GM12878 (cell line): ENCODE measurements at regions not wholly inside any gene's neighbourhood (a gene's known extent, or its start where the extent isn't known, plus 50 kb on each side); places are given as distances from the start of the nearest gene placed in this dataset.

Source experiments
- ATAC-seq: fragments of 200-7000 bp; cut with Tn5 transposase; 3 replicates; pipeline ENCODE4 v1.9.1; 2020; ENCODE audit warnings: mild to moderate bottlenecking, moderate library complexity
- BruUV-seq: library from RNA; stranded (reverse); fragments of 400-500 nt; replicated peaks from 2 replicates; lab custom pipeline; 2021; lab: Mats Ljungman, UMichigan
- CTCF ChIA-PET: fragments of 300-600 bp; sonication (Branson Sonifier 250); formaldehyde crosslinking; extraction: SDS; loops from one replicate; lab custom pipeline; 2021; ENCODE audit warnings: inconsistent platforms; lab: Yijun Ruan, JAX
- POLR2A ChIA-PET: fragments of 350-600 bp; formaldehyde crosslinking; extraction: SDS; loops from one replicate; lab custom pipeline; 2021; ENCODE audit warnings: inconsistent platforms; lab: Charles Lee
- RAD21 ChIA-PET: fragments of 300-600 bp; sonication (Branson Sonifier 250); formaldehyde crosslinking; loops from one replicate; lab custom pipeline; 2023; ENCODE audit warnings: antibody characterized with exemption; ENCODE audit not compliant: unreplicated experiment; lab: Charles Lee
- SMC1A ChIA-PET: fragments of 300-600 bp; sonication (Branson Sonifier 250); formaldehyde crosslinking; loops from one replicate; lab custom pipeline; 2023; ENCODE audit not compliant: unreplicated experiment, uncharacterized antibody; lab: Charles Lee
- DNase-seq: peaks from one replicate; pipeline ENCODE4 v3.0.0-alpha.2; 2011; ENCODE audit warnings: low read depth, low spot score
- FAIRE-seq: peaks from 3 replicates; lab custom pipeline; 2011; peaks lifted over from hg19 to GRCh38; lab: Jason Lieb, UNC
- H2AFZ ChIP-seq: 2 replicates; pipeline ENCODE4 v1.6.0; 2011; ENCODE audit warnings: low read depth, low read length, control low read depth; ENCODE audit not compliant: control insufficient read depth
- H3K27ac ChIP-seq: 2 replicates; pipeline ENCODE4 v1.5.1; 2011; ENCODE audit warnings: control low read depth; ENCODE audit not compliant: control insufficient read depth, insufficient read depth
- H3K27me3 ChIP-seq, 2 experiments: replicated peaks in 1 of 2; 2 replicates each; pipeline versions ENCODE4 v1.6.0 to v1.6.1; 2011; ENCODE audit warnings: low read length in 1 of 2; ENCODE audit not compliant: control insufficient read depth in 2 of 2, insufficient read depth in 2 of 2
- H3K36me3 ChIP-seq, 2 experiments: 2 replicates each; pipeline ENCODE4 v1.5.1; 2011; ENCODE audit warnings: low read length in 1 of 2; ENCODE audit not compliant: control insufficient read depth in 2 of 2, insufficient read depth in 2 of 2
- H3K4me1 ChIP-seq: 2 replicates; pipeline ENCODE4 v1.6.1; 2011; ENCODE audit warnings: mild to moderate bottlenecking, low read length, moderate library complexity, mixed read lengths; ENCODE audit not compliant: control insufficient read depth, insufficient read depth
- H3K4me2 ChIP-seq: 2 replicates; pipeline ENCODE4 v1.6.0; 2011; ENCODE audit warnings: control low read depth; ENCODE audit not compliant: control insufficient read depth, insufficient read depth
- H3K4me3 ChIP-seq: fragments of 200-600 bp; sonication (generic); 2 replicates; pipeline ENCODE4 v1.5.1; 2016
- H3K79me2 ChIP-seq: 2 replicates; pipeline ENCODE4 v1.6.0; 2011; ENCODE audit warnings: low read length; ENCODE audit not compliant: control insufficient read depth, insufficient read depth
- H3K9ac ChIP-seq: 2 replicates; pipeline ENCODE4 v1.8.0; 2011; ENCODE audit warnings: low read length, control low read depth, mixed read lengths; ENCODE audit not compliant: control insufficient read depth, insufficient read depth
- H3K9me3 ChIP-seq: replicated peaks from 3 replicates; pipeline ENCODE4 v1.5.1; 2011; ENCODE audit warnings: mild to moderate bottlenecking, low read length; ENCODE audit not compliant: control insufficient read depth, insufficient read depth
- H4K20me1 ChIP-seq: 2 replicates; pipeline ENCODE4 v1.6.0; 2011; ENCODE audit not compliant: control insufficient read depth, insufficient read depth
- CBFB ChIP-seq: IDR thresholded peaks from 2 replicates; pipeline ENCODE4 v1.6.1; 2016; ENCODE audit warnings: antibody characterized with exemption, low read depth
- CHD2 ChIP-seq: IDR thresholded peaks from 2 replicates; pipeline ENCODE4 v1.6.1; 2011; ENCODE audit warnings: low read depth, low read length, improper control_type of control experiment, borderline replicate concordance
- DPF2 ChIP-seq: fragments of 450-650 bp; IDR thresholded peaks from 2 replicates; pipeline ENCODE4 v1.6.1; 2017; ENCODE audit warnings: mild to moderate bottlenecking
- FOXK2 ChIP-seq: fragments of 450-650 bp; IDR thresholded peaks from 2 replicates; pipeline ENCODE4 v1.6.1; 2017; ENCODE audit warnings: mild to moderate bottlenecking, moderate library complexity
- PAX5 ChIP-seq: IDR thresholded peaks from 2 replicates; pipeline ENCODE4 v1.6.1; 2011; ENCODE audit warnings: low read depth, low read length, borderline replicate concordance
- SMAD1 ChIP-seq: fragments of 450-650 bp; IDR thresholded peaks from 2 replicates; pipeline ENCODE4 v1.6.1; 2018; ENCODE audit warnings: mild to moderate bottlenecking, low read depth; ENCODE audit not compliant: partially characterized antibody
- TAF1 ChIP-seq: IDR thresholded peaks from 2 replicates; pipeline ENCODE4 v1.6.1; 2011; ENCODE audit warnings: mild to moderate bottlenecking, low read depth, low read length, borderline replicate concordance
- TCF3 ChIP-seq: IDR thresholded peaks from 2 replicates; pipeline ENCODE4 v1.6.1; 2012; ENCODE audit warnings: low read depth, mild to moderate bottlenecking, low read length, borderline replicate concordance; ENCODE audit not compliant: insufficient read depth
- ZNF217 ChIP-seq: fragments of 450-650 bp; IDR thresholded peaks from 2 replicates; pipeline ENCODE4 v1.6.1; 2017; ENCODE audit warnings: antibody characterized with exemption, mild to moderate bottlenecking
- WGBS: methylation state at CpG from one replicate; pipeline ENCODE4 v1.1.6; 2016; ENCODE audit warnings: low lambda C conversion rate; ENCODE audit not compliant: insufficient replicate concordance, insufficient coverage; ENCODE audit errors: missing lambda C conversion rate; 5-methylcytosine and 5-hydroxymethylcytosine counted together
- in situ Hi-C: fragments of 300-500 bp; cut with MboI; formaldehyde crosslinking; loops from 9 replicates; pipeline ENCODE4 v1.14.3; 2018; ENCODE audit warnings: mixed read lengths
- intact Hi-C: fragments of 100-400 bp; cut with micrococcal nuclease; formaldehyde crosslinking; loops from one replicate; pipeline ENCODE4 v1.14.2; 2022; ENCODE audit not compliant: unreplicated experiment

DNA sequence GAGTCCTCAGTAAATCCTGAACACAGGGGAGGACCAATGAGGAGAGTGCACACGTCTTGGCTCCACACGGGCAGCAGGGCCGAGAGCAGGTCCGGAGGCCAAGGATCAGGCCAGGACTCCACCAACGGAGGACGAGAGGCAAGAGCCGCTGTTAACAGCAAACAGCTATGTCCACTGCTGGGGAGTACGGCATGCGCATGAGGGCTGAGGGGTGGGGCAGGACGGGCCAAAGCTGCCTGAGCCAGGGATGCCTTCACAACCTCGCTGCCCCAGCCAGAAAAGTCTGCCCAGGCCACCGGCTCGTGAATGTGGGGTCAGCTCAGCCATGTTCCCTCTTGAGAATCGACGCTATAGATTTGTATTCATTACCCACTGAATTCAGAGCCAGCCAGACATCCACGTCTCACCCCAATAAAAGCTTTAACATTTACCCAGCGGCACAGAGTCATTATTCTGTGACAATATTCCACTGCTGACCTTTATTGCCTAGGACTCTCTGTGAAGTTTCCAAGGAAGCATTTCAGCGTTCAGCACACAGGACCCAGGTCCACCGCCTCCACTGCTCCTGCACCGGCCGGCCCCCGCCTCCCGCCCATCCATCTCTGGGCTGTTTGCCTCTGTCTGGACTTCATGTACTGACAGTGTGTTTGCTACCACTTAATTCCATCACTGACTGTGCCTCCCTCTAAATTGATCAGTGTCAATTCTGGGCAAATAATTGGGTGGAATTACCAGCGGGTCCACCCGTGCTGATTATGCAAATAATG lies 384.9 kb downstream of the SHANK2 start (continued):
- TF ChIP-seq SMAD1, result no peak
- no peak for TF ChIP-seq FOXK2
- TF ChIP-seq CBFB, result no peak
- TF ChIP-seq CHD2, result no peak
- no peak for TF ChIP-seq TAF1
- no peak for TF ChIP-seq ZNF217
- TF ChIP-seq DPF2, result no peak
- TF ChIP-seq TCF3, result no peak

DNA sequence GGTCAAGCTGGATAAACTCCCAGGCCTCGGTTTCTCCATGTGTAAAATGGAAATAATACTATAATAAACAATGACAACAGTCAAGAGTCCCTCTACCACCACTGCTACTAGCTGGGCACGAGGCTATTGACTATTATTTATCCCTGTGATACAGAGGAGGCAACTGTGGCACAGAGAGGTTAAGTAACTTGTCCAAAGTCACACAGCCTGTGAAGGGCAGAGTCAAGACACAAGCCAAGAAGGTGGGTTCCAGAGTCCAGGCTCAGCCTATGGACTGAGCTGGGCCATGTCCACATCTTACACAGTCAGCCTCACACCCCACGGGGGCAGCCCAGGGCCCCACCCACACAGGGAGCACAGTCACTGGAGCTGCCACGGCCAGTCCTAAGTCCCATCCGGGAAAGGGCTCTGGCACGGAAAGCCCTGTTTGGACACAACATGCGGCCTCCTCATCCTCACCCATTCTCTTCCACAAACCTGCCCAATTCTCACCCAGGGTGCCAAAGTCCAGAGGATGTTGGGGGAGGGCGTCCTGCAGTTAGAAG lies 384.0 kb downstream of the SHANK2 start:
- DNase-seq (no peak), FAIRE-seq (no peak), ATAC-seq (no peak)
- H3K4me1 ChIP-seq, result no peaks in the 10 kb centered on the region
- no peaks in the 10 kb centered on the region for H4K20me1 ChIP-seq
- H3K4me3 ChIP-seq, result no peak overlapping the region
- no peak overlapping the region for H3K9ac ChIP-seq
- intact Hi-C loops, result no loop called here
- RAD21 ChIA-PET, result no interaction called here
- POLR2A ChIA-PET, result no interaction called here
- in situ Hi-C loops, result no loop called here
- no peaks in the 10 kb centered on the region for H3K27me3 ChIP-seq
- H3K9me3 ChIP-seq, result no peaks in the 10 kb centered on the region
- no TSS peak for BruUV-seq
- no peaks in the 10 kb centered on the region for H3K79me2 ChIP-seq
- no peak overlapping the region for H2AFZ ChIP-seq
- no peak for TF ChIP-seq DPF2
- no peak for TF ChIP-seq PAX5
- CTCF ChIA-PET, result no interaction called here
- SMC1A ChIA-PET, result no interaction called here
- H3K4me2 ChIP-seq, result no peak overlapping the region
- H3K36me3 ChIP-seq, result no peaks in the 10 kb centered on the region
- H3K27ac ChIP-seq, result no peak overlapping the region
- WGBS, result 32% methylated on average over 8 of the region's 8 CpGs
